ENCODE measurements at regions not wholly inside any gene's neighbourhood (a gene's known extent, or its start where the extent isn't known, plus 50 kb on each side); places are given as distances from the start of the nearest gene placed in this dataset.

GRCh38 chr16:73669535-73670274, 621.8 kb upstream of the ZFHX3 start:
- DNase-seq, result no peak

- no peak for DNase-seq
These were observed 615.8 kb upstream of the ZFHX3 start for GRCh38 chr16:73663720-73664119.

- no peak for DNase-seq
These were observed 588.3 kb upstream of the ZFHX3 start for GRCh38 chr16:73636196-73636595.

DNA sequence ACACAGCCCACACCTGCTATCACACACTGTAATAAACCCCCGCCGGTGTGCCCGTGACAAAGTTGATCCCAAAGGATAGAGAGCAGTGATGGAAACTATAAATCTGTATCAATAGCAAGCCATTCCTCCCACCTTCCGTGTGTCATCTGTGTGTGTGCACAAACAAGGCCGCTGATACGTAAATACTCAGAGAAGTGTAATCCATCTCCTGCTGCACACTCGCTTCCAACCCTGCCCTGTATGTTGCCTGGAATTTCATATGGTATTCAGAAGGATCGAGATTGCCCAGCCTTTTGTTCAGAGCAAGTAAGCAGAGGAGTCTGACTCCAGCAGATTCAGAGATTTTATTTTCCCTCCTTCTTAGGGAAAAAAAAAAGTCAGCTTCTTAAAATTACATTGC, 581.1 kb upstream of the ZFHX3 start:
- no peak for DNase-seq

DNA sequence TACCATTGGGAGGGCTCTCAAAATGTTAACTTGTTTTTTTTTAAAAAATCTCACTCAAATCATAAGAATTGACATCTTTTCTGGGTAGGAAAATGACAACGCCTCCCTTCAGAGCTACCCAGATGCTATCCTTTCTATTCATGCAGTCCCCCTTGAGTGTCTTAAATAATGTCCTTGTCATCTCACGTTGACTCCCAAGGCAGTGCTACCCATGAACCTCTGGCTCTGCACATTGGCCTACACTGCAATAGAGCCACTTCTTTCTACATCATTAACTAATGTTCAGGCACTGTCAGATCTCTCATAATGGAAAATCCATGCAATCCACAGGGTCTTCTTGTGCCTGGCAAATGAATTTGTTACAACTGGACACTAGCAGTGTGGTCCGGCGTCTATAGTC, 569.8 kb upstream of the ZFHX3 start:
- DNase-seq, result no peak

- no peak for DNase-seq
These were observed 568.8 kb upstream of the ZFHX3 start for GRCh38 chr16:73616770-73617169.

DNA sequence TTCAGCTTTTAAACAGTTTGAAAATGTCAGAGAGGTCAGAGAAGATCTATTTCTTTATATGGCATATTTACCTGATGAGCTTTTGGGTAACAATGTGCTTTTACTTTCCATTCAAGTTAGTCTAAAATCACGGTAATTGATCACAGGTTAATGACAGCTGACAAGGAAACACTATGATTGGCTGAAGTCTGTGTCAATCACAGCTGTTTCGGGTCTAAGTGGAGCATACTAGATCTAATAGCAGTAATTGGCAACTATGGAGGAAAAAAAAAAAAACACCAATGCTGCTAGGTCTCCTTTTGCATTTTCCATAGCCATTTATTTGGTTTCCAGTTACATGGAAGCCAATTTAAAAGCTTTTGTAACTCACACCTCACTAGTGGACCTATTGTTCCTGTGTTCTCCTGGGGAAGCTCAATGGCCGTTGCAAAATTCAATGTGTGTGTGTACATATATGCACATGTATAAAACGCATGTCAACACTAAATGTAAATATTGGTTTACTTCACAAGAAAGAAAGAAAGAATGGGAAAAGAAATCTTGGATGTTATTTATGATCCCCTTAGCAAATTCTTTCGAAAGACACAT, 568.3 kb upstream of the ZFHX3 start:
- no peak for DNase-seq

DNA sequence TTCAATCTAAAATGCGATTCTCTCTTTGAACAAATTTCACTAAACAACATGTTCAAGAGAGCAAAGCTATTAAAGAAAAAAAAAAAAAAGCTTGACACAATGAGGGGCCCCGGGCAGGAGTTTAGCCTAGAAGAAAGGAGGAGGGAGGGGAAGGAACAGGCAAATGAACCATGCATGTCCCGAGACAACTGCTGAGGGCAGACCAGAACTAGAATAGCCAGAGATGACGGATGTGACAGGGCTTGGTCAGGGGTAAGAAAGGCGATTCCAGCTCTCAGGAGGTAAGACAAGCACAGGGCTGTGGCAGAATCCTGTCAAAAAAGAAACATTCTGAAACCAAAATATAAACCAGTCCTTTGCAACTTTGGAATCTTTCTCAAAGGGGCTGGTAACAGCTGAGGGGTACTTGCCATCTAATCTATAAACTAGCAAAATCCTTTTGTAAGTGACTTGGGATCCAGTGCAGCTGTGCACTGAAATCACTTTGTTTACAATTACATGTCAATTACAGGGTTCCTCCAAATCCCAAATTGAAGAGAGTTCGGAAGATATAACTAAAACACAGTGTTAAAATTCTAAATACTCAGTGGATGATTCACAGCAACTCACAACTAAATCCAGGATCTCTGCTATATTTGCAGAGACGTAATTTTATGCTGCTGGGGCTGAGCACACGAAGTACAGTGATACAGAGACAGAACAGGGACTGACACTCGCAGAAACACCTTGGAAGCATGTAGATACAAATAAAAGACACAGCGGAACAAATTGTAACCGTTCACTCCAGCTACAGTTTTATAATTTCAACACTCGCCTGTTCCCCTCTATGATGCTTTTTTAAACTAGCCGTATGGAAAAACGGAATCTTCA, 567.4 kb upstream of the ZFHX3 start:
- DNase-seq, result no peak

DNA sequence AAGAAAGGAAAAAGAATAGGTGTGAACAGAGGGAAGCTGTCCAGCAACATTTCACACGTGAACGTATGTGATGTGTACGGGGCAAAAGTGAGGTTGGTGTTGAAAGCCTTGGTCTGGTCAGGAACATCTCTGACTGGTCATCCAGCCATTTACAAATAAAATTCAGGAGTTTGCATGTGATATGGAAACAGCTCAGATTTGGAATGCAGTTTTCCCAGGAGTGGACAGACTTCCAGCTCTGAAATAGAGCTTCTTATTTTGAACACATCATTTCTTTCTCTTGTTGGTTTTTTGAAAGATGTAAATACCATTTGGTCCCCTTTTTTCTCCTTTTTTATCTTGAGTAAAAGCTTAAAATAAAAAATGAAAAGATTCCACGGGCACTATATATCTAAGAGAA, 566.2 kb upstream of the ZFHX3 start:
- no peak for DNase-seq

DNA sequence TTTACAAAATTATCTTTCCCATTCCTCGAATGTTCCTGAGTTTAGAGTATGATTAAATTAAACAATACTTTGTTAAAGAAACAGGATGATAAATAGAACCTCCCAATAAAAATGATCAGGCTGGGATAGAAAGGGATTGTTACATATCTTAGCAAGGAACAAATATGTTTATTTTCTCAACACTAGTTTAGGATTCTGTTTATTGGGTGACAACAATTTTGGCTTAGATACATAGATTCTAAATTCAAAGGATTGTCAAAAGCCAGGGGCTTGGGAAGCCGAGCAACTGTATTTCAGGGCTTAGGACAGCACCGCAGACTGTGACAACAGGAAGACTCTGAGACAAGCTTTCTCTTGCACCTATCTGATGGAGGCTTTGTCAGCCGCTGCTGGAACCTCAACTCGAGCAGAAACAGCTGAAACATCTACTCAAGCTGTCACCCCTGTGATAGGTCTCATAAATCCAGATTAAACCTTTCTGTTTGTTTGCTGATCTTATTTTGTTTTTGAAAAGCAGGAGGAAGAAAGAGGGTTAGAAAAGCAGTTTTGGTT, 562.8 kb upstream of the ZFHX3 start:
- DNase-seq, result no peak

GRCh38 chr16:73610160-73610559, 562.2 kb upstream of the ZFHX3 start:
- no peak for DNase-seq

- DNase-seq, result no peak
These were observed 561.0 kb upstream of the ZFHX3 start for GRCh38 chr16:73608911-73609310.

- DNase-seq, result no peak
These were observed 557.4 kb upstream of the ZFHX3 start for GRCh38 chr16:73605309-73605708.

GRCh38 chr16:73601911-73602310, 554.0 kb upstream of the ZFHX3 start:
- DNase-seq, result no peak

GRCh38 chr16:73599870-73600269, 551.9 kb upstream of the ZFHX3 start:
- DNase-seq, result no peak

- DNase-seq, result no peak
These were observed 551.4 kb upstream of the ZFHX3 start for GRCh38 chr16:73599351-73599750.

DNA sequence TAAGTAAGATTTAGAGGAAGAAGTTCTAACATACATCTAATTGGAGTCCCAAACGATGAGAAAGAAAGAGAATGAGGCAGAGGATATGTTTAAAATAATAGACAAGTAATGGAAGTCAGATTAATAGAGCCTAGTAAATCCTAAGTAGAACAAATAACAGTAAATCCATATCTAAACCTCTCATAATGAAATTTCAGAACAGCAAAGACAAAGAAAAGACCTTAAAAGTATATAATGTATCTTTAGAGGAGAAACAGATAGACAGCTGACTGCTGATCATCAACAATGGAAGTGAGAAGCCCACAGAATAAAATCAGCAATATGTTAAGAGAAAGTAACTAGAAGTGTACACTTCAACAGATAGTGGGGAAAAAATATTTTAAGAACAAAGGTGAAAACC, 536.2 kb upstream of the ZFHX3 start:
- DNase-seq, result no peak

DNA sequence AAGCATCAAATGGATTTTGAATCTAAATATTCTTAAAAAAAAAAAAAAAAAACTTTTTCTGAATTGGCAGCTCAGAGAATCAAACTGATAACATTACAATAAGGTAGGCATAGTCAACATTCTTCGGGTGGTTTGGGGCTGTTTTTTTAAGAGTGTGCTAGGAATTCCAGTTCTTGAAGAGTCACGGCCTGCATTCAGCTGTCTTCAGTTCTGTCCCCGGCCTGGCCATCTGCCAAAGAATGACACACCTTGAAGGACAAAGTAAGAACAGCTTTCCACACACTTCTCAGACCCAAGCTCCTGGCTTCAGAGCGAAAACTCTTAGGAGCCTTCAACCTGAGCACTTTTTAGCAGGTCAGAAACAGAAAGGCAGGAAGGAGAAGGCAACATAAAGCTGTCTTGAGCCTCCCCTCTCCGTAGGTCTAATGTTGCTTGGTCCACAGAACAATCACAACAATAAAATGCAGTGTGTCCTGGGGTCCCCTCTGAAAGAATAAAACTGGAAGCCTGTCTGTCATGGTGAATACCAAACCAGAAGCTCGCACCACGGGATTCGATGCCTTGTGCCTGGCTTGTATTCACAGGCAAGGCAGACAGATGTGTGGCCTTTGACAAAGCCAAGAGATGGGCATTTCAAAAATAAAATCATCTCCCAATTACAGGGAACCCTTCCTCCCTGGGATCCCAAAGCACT, 524.4 kb upstream of the ZFHX3 start:
- no peak for DNase-seq

DNA sequence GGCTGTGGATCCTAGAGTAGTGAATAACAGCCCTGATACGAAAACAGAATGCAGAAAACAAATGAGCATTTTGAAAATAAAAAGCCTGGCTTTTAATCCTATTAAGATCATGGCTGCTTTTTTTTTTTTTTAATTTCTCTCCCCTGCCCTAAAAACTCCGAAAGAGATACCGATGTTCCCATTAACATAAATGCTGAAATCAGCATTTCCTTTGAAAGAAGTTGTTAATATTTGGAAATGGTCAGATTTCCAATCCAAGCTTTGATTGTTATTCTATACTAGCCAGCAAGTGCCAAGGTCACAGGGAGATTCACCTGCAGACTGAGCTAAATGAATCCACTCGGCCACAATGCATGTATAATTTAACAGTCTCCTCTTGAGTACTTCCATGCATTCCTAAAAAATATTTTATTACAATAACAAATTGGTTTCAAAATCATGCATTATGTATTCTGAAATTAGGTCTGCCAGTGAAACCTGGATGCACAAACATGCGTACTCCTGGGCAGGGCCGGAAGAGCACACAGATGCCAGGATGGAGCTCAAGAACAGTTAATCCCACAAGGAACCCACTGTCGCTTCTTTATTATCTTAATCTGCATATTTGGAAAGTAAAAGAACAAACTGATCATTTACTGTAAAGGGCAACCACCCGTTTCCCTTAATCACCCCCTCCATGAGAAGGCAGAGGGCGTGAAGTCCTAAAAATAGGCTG, 521.5 kb upstream of the ZFHX3 start:
- DNase-seq, result no peak

- DNase-seq, result no peak
These were observed 520.8 kb upstream of the ZFHX3 start for GRCh38 chr16:73568769-73569168.

GRCh38 chr16:73565925-73566324, 518.0 kb upstream of the ZFHX3 start:
- no peak for DNase-seq

DNA sequence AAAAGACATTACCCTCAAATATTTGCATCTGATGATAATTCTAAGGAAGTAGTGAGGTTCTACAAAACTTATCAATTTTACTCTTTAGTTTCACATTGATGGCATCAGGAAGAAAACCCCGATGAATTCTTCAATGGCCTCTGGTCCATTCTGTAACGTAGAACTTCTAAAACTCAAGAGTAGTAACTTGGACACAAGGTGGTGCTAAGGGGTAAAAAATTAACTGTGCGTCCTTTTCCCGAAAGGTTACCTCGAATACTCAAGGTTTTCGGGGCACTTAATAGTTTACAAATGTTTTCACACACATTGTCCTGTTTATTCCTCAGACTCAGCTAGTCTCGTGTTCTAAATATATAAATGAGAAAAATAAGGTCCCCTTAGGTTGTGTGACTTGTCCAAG, 517.3 kb upstream of the ZFHX3 start:
- no peak for DNase-seq

Measured in stimulated activated naive CD4-positive, alpha-beta T cell treated with Interleukin-2 at 50 U/mL for 16 hours (primary cell).